Transverse colon (tissue), 4 donors: ENCODE measurements at regions not wholly inside any gene's neighbourhood (a gene's known extent, or its start where the extent isn't known, plus 50 kb on each side); places are given as distances from the start of the nearest gene placed in this dataset.

ENCODE experiments used
- DNase-seq: peaks from one replicate; pipeline ENCODE4 v3.0.0-alpha.2; 2019
- H3K27ac ChIP-seq, 4 donors: fragments of 200-600 bp; sonication (generic); 2 replicates each; pipeline ENCODE4 v1.5.1; 2016 to 2018; ENCODE audit warnings: inconsistent platforms in 4 of 4
- H3K27me3 ChIP-seq: fragments of 200-600 bp; sonication (generic); 2 replicates; pipeline ENCODE4 v1.5.1; 2017; ENCODE audit warnings: inconsistent platforms
- H3K36me3 ChIP-seq, 4 donors: fragments of 200-600 bp; sonication (generic); 2 replicates each; pipeline ENCODE4 v1.5.1; 2017 to 2019; ENCODE audit warnings: inconsistent platforms in 4 of 4
- H3K4me1 ChIP-seq, 4 donors: fragments of 200-600 bp; sonication (generic); 2 replicates each; pipeline ENCODE4 v1.5.1; 2017 to 2020; ENCODE audit warnings: inconsistent platforms in 4 of 4
- H3K4me3 ChIP-seq, 4 donors: fragments of 200-600 bp; sonication (generic); 1 replicate in 1 of 4; 2 replicates in 3 of 4; pipeline versions ENCODE4 v1.5.1 to v1.6.1; 2017 to 2019; ENCODE audit warnings: inconsistent platforms in 4 of 4
- H3K9me3 ChIP-seq, 2 donors: fragments of 200-600 bp; sonication (generic); 2 replicates each; pipeline ENCODE4 v1.5.1; 2017 to 2019; ENCODE audit warnings: inconsistent platforms in 2 of 2
- EP300 ChIP-seq: sonication (generic); formaldehyde crosslinking; IDR thresholded peaks from one replicate; pipeline ENCODE4 v1.6.1; 2017; ENCODE audit warnings: antibody characterized with exemption, low read depth
- POLR2A ChIP-seq: fragments of 450-650 bp; IDR thresholded peaks from one replicate; pipeline ENCODE4 v1.6.1; 2016; ENCODE audit warnings: antibody characterized with exemption, mild to moderate bottlenecking, moderate library complexity
- POLR2AphosphoS5 ChIP-seq, 3 donors: sonication (generic); formaldehyde crosslinking; IDR thresholded peaks; one replicate each; pipeline ENCODE4 v1.6.1; 2016; ENCODE audit warnings: antibody characterized with exemption in 3 of 3
- WGBS, 2 donors: methylation state at CpG; one replicate each; pipeline ENCODE4 v1.1.5; 2018; ENCODE audit warnings: low coverage in 1 of 2; 5-methylcytosine and 5-hydroxymethylcytosine counted together
- in situ Hi-C, 4 donors: fragments of 200-750 bp; cut with MboI; loops; one replicate each; pipeline versions ENCODE4 v1.15.0 to v1.15.1; 2017; ENCODE audit warnings: low sequenced_read_pairs in 3 of 4, low pct_ligation_motif_present in 1 of 4, low pct_unique_long_range_greater_than_20kb in 1 of 4
- intact Hi-C: fragments of 100-400 bp; cut with DNase I; formaldehyde crosslinking; loops from one replicate; pipeline ENCODE4 v1.15.1; 2023; ENCODE audit warnings: low total_unique reads
- TF ChIP-seq, protein P1 (sequence below), 5 experiments: fragments of 200-600 bp in 3 of 5; fragments of 450-650 bp in 2 of 5; sonication (generic) in 3 of 5; IDR thresholded peaks; 1 replicate in 2 of 5; 2 replicates in 3 of 5; pipeline ENCODE4 v1.5.1; 2016 to 2017; ENCODE audit warnings: antibody characterized with exemption in 5 of 5, inconsistent platforms in 3 of 5, mild to moderate bottlenecking in 2 of 5, moderate library complexity in 1 of 5

DNA sequence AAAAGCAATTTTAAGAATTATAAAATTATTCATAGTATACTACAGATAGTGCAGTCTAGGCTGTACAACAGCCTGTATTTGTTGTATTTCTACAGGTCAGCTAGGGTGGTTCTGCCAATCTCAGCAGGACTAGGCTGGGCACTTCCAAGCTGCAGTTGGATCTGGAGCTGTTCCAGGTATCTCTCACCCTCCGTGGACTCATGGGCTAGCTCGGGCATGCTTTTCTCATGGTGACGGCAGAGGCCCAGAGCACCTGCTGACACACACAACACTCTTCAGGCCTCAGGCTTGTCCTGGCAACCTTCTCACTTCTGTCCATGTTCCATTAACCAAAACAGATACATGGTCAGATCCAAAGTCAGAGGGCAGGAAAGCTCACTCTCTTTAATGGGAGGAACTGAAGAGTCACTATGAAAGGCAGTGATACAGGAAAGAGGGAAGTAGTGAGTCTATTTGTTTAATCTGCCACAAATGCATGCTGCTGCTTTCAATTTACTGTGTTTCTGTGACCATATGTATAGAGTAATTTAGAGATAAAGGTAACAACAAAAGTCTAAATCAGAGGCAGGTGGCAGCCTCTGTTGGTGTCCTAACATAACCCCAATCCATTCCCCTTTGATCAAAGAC lies 462.4 kb upstream of the ACVR2A start:
- H3K36me3 ChIP-seq = no peaks in the 10 kb centered on the region
- TF ChIP-seq, protein P1, sequence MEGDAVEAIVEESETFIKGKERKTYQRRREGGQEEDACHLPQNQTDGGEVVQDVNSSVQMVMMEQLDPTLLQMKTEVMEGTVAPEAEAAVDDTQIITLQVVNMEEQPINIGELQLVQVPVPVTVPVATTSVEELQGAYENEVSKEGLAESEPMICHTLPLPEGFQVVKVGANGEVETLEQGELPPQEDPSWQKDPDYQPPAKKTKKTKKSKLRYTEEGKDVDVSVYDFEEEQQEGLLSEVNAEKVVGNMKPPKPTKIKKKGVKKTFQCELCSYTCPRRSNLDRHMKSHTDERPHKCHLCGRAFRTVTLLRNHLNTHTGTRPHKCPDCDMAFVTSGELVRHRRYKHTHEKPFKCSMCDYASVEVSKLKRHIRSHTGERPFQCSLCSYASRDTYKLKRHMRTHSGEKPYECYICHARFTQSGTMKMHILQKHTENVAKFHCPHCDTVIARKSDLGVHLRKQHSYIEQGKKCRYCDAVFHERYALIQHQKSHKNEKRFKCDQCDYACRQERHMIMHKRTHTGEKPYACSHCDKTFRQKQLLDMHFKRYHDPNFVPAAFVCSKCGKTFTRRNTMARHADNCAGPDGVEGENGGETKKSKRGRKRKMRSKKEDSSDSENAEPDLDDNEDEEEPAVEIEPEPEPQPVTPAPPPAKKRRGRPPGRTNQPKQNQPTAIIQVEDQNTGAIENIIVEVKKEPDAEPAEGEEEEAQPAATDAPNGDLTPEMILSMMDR (IDR thresholded peaks at IDR 0.05) = no peak
- no peak for TF ChIP-seq POLR2A
- peak; percentile 8 for DNase-seq
- H3K27ac ChIP-seq = no peak overlapping the region
- H3K4me3 ChIP-seq = no peak overlapping the region
- in situ Hi-C loops (no loop called here), intact Hi-C loops (no loop called here)
- no peaks in the 10 kb centered on the region for H3K9me3 ChIP-seq
- peaks cover 0 to 8% (median 0%) of the 10 kb centered on the region in 4 donors for H3K4me1 ChIP-seq
- 59% methylated on average over 3 of the region's 3 CpGs; no CpG with 5 or more reads in 1 of the 2 donors for WGBS, 2 donors
- H3K27me3 ChIP-seq = no peaks in the 10 kb centered on the region

DNA sequence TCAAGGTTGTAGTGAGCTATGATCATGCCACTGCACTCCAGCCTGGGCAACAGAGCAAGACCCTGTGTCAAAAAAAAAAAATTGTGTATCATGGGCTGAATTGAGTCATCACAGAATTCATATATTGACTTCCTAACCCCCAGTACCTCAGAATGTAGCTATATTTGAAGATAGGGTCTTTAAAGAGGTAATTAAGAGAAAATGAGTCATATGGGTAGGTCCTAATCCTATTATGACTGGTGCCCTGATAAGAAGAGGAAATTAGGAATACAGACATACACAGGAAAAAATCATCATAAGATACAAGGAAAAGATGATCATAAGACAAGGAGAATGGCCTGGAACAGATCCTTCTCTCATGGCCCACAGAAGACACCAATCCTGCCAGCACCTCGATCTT lies 466.4 kb upstream of the ACVR2A start:
- DNase-seq = no peak
- no peak overlapping the region for H3K27ac ChIP-seq
- no peaks in the 10 kb centered on the region for H3K36me3 ChIP-seq
- H3K4me1 ChIP-seq = peaks cover 0 to 21% (median 5%) of the 10 kb centered on the region in 4 donors
- H3K27me3 ChIP-seq = no peaks in the 10 kb centered on the region
- WGBS, 2 donors = 71% methylated on average over 1 of the region's 1 CpG; no CpG with 5 or more reads in 1 of the 2 donors
- intact Hi-C loops (no loop called here), in situ Hi-C loops (no loop called here)
- no peak for TF ChIP-seq POLR2A
- TF ChIP-seq EP300 = no peak
- TF ChIP-seq POLR2AphosphoS5 (IDR thresholded peaks at IDR 0.05) = no peak
- TF ChIP-seq, protein P1 (IDR thresholded peaks at IDR 0.05) = no peak
- no peak overlapping the region for H3K4me3 ChIP-seq
- H3K9me3 ChIP-seq = no peaks in the 10 kb centered on the region

DNA sequence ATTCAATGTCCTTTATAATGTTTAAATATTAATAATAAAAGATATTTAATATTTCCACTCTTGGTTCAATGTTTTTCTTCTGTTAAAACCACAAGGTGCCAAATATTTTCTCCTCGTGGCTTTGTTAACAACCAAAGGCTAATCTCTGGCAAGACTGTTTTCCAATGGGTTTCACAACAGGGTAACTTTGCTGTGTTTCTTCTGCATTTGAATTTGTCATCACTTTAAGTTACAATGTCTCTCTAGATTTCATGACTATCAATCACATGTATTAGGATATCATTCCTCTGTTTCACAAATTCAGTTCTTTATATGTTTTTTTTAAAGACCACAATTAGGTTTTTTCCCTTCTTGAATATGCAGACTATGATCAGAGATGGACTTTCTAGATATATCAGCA lies 469.8 kb upstream of the ACVR2A start:
- intact Hi-C loops = no loop called here
- no peak for DNase-seq
- no peaks in the 10 kb centered on the region for H3K9me3 ChIP-seq
- no peak overlapping the region for H3K27ac ChIP-seq
- no peak overlapping the region for H3K4me3 ChIP-seq
- in situ Hi-C loops = no loop called here
- H3K27me3 ChIP-seq = no peaks in the 10 kb centered on the region
- H3K36me3 ChIP-seq = no peaks in the 10 kb centered on the region
- H3K4me1 ChIP-seq = peaks cover 0 to 24% (median 6%) of the 10 kb centered on the region in 4 donors
- TF ChIP-seq, protein P1 (IDR thresholded peaks at IDR 0.05) = no peak
- TF ChIP-seq POLR2A (no peak), EP300 (no peak), POLR2AphosphoS5 (IDR thresholded peaks at IDR 0.05) (no peak)
- 68 to 100% methylated on average over 1 of the region's 1 CpG for WGBS, 2 donors

DNA sequence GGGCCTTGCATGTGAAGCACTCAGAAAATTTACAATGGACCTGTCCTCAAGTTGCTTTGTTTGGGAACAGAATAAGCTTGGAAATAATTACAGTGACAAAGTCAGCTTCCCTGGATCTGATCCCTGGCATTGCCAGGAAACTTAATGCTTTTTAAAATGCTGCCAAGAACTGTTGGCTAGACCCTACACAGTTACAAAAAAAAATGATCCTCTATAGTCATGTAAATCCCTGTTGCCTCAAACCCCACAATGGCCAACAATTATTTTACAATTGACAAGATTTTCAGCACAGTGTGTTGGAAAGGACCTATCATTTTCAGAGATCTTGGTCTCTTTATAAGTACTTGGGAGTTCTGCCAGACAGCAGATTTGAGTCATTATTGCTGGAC lies 470.4 kb upstream of the ACVR2A start:
- in situ Hi-C loops = no loop called here
- Histone ChIP-seq H3K27ac (no peak overlapping the region), H3K36me3 (no peaks in the 10 kb centered on the region), H3K4me1 (peaks cover 0 to 24% (median 6%) of the 10 kb centered on the region in 4 donors), H3K27me3 (no peaks in the 10 kb centered on the region), H3K4me3 (no peak overlapping the region), H3K9me3 (no peaks in the 10 kb centered on the region)
- intact Hi-C loops = no loop called here
- TF ChIP-seq EP300 = no peak
- TF ChIP-seq POLR2AphosphoS5 (IDR thresholded peaks at IDR 0.05) = no peak
- TF ChIP-seq POLR2A = no peak
- DNase-seq = no peak
